H54 (cell line): ENCODE measurements at regions not wholly inside any gene's neighbourhood (a gene's known extent, or its start where the extent isn't known, plus 50 kb on each side); places are given as distances from the start of the nearest gene placed in this dataset.

ENCODE experiments used
- DNase-seq: peaks from one replicate; pipeline ENCODE4 v3.0.0; 2011; ENCODE audit warnings: low spot score, mixed read lengths; ENCODE audit not compliant: insufficient read length
- FAIRE-seq: peaks from 3 replicates; lab custom pipeline; 2011; peaks lifted over from hg19 to GRCh38; lab: Jason Lieb, UNC
- POLR2A ChIP-seq: IDR thresholded peaks from 2 replicates; pipeline ENCODE4 v1.6.1; 2011; ENCODE audit warnings: low read depth, mild to moderate bottlenecking, low read length

- FAIRE-seq (no peak), DNase-seq (no peak)
- no peak for TF ChIP-seq POLR2A
Measured at GRCh38 chr2:7333189-7333765, 416.1 kb downstream of the RNF144A start.

GRCh38 chr2:7333960-7334493 is 416.8 kb downstream of the RNF144A start:
- TF ChIP-seq POLR2A = no peak
- no peak for FAIRE-seq
- DNase-seq = no peak

GRCh38 chr2:7338961-7339360 is 421.7 kb downstream of the RNF144A start:
- TF ChIP-seq POLR2A = no peak
- FAIRE-seq = no peak
- no peak for DNase-seq

GRCh38 chr2:7346336-7346735 is 429.1 kb downstream of the RNF144A start:
- FAIRE-seq (no peak), DNase-seq (no peak)
- TF ChIP-seq POLR2A = no peak

- FAIRE-seq = no peak
Measured at GRCh38 chr2:7348761-7349160, 431.5 kb downstream of the RNF144A start.

GRCh38 chr2:7352191-7352590 is 435.0 kb downstream of the RNF144A start:
- no peak for FAIRE-seq

More at GRCh38 chr2:7348761-7349160, 431.5 kb downstream of the RNF144A start:
- DNase-seq = no peak
- TF ChIP-seq POLR2A = no peak

GRCh38 chr2:7353571-7353970 is 436.4 kb downstream of the RNF144A start:
- no peak for FAIRE-seq
- no peak for DNase-seq
- TF ChIP-seq POLR2A = no peak

More at GRCh38 chr2:7352191-7352590, 435.0 kb downstream of the RNF144A start:
- no peak for TF ChIP-seq POLR2A
- no peak for DNase-seq

GRCh38 chr2:7355781-7356180 is 438.6 kb downstream of the RNF144A start:
- DNase-seq = no peak
- no peak for TF ChIP-seq POLR2A
- no peak for FAIRE-seq

GRCh38 chr2:7356909-7357584 is 439.8 kb downstream of the RNF144A start:
- no peak for FAIRE-seq
- TF ChIP-seq POLR2A = no peak
- no peak for DNase-seq

GRCh38 chr2:7357993-7358392 is 440.8 kb downstream of the RNF144A start:
- DNase-seq (no peak), FAIRE-seq (no peak)
- no peak for TF ChIP-seq POLR2A

- FAIRE-seq (no peak), DNase-seq (no peak)
- TF ChIP-seq POLR2A = no peak
Measured at GRCh38 chr2:7358865-7359447, 441.7 kb downstream of the RNF144A start.

- FAIRE-seq (no peak), DNase-seq (no peak)
- TF ChIP-seq POLR2A = no peak
Measured at GRCh38 chr2:7363906-7364305, 446.7 kb downstream of the RNF144A start.

- FAIRE-seq (no peak), DNase-seq (no peak)
- TF ChIP-seq POLR2A = no peak
Measured at GRCh38 chr2:7368211-7368610, 451.0 kb downstream of the RNF144A start.

GRCh38 chr2:7373156-7373555 is 455.9 kb downstream of the RNF144A start:
- DNase-seq = no peak
- FAIRE-seq = no peak
- TF ChIP-seq POLR2A = no peak
